Calu3 (cell line): ENCODE measurements at regions not wholly inside any gene's neighbourhood (a gene's known extent, or its start where the extent isn't known, plus 50 kb on each side); places are given as distances from the start of the nearest gene placed in this dataset.

Source experiments
- BruUV-seq: library from RNA; stranded (reverse); fragments of 400-500 nt; replicated peaks from 2 replicates; lab custom pipeline; 2021; lab: Mats Ljungman, UMichigan
- CTCF ChIA-PET: fragments of 300-600 bp; sonication (Branson Sonifier 250); formaldehyde crosslinking; loops from one replicate; lab custom pipeline; 2022; ENCODE audit warnings: antibody characterized with exemption; lab: Charles Lee
- DNase-seq: peaks from one replicate; pipeline ENCODE4 v3.0.0; 2022
- H3K27ac Mint-ChIP-seq: one replicate; pipeline ENCODE4 v1.8.0; 2022; ENCODE audit warnings: mixed read lengths; ENCODE audit not compliant: unreplicated experiment
- H3K27me3 Mint-ChIP-seq: one replicate; pipeline ENCODE4 v1.8.0; 2022; ENCODE audit warnings: mixed read lengths; ENCODE audit not compliant: unreplicated experiment
- H3K36me3 Mint-ChIP-seq: one replicate; pipeline ENCODE4 v1.8.0; 2022; ENCODE audit warnings: mild to moderate bottlenecking, moderate library complexity, mixed read lengths; ENCODE audit not compliant: insufficient read depth, unreplicated experiment
- H3K4me1 Mint-ChIP-seq: one replicate; pipeline ENCODE4 v1.8.0; 2022; ENCODE audit warnings: mild to moderate bottlenecking, low read depth, mixed read lengths; ENCODE audit not compliant: unreplicated experiment
- H3K4me3 Mint-ChIP-seq: one replicate; pipeline ENCODE4 v1.8.0; 2022; ENCODE audit warnings: mild to moderate bottlenecking, low read depth, moderate library complexity, mixed read lengths; ENCODE audit not compliant: unreplicated experiment
- H3K9me3 Mint-ChIP-seq: one replicate; pipeline ENCODE4 v1.8.0; 2022; ENCODE audit warnings: low read depth, mixed read lengths; ENCODE audit not compliant: unreplicated experiment
- intact Hi-C: fragments of 100-400 bp; cut with micrococcal nuclease; formaldehyde crosslinking; loops from one replicate; pipeline ENCODE4 v1.10.0; 2022; ENCODE audit not compliant: unreplicated experiment
- TF ChIP-seq, protein P1 (sequence below): fragments of 200-600 bp; IDR thresholded peaks from one replicate; pipeline ENCODE4 v1.8.0; 2022; ENCODE audit warnings: antibody characterized with exemption; ENCODE audit not compliant: unreplicated experiment

DNA sequence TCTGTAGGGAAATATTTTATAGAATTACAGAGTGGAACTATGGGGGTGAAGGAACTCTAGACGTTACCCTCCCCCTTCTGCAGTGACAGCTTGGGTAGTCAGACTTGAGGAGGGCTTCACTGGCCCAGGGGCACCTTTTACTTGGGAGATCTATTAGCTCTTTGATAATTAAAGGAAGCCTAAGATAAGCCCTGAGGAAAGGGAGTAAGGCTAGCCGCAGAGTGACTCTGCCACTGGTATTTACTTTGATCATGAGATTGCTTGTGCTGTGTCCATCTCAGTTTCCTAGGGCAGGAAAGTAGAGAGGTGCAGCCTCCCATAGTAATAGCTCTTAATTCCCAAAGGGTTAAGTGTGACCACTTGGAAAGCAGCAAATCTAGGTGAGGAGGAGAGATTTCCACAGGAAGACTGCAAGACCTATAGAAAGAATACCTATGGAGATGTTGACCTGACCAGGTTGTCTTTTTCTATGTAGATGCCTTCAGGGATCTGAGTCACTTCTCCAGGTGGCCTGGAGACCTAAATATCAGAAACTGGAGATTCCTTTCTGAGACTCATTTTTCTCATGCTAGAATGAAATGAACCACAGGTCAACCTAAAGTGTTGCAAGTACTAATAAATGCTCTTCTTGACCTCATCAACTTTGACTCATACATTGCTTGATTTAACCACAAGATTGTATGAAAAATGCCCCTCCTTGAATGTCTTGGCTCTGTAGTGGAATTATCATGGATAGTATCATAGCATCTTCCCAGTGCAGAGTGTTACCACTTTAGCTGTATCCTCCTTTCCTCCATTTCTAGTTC is 447.3 kb upstream of the GHITM start:
- Mint-ChIP-seq H3K9me3 (peaks cover 6% of the 10 kb centered on the region), H3K27ac (no peak overlapping the region), H3K4me3 (no peak overlapping the region), H3K4me1 (no peaks in the 10 kb centered on the region), H3K36me3 (no peaks in the 10 kb centered on the region), H3K27me3 (no peaks in the 10 kb centered on the region)
- DNase-seq: no peak
- intact Hi-C loops: no loop called here
- CTCF ChIA-PET: no interaction called here
- no TSS peak for BruUV-seq
- TF ChIP-seq, protein P1, sequence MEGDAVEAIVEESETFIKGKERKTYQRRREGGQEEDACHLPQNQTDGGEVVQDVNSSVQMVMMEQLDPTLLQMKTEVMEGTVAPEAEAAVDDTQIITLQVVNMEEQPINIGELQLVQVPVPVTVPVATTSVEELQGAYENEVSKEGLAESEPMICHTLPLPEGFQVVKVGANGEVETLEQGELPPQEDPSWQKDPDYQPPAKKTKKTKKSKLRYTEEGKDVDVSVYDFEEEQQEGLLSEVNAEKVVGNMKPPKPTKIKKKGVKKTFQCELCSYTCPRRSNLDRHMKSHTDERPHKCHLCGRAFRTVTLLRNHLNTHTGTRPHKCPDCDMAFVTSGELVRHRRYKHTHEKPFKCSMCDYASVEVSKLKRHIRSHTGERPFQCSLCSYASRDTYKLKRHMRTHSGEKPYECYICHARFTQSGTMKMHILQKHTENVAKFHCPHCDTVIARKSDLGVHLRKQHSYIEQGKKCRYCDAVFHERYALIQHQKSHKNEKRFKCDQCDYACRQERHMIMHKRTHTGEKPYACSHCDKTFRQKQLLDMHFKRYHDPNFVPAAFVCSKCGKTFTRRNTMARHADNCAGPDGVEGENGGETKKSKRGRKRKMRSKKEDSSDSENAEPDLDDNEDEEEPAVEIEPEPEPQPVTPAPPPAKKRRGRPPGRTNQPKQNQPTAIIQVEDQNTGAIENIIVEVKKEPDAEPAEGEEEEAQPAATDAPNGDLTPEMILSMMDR: no peak

- H3K4me3 Mint-ChIP-seq: no peak overlapping the region
- H3K9me3 Mint-ChIP-seq: peaks cover 12% of the 10 kb centered on the region
- DNase-seq: no peak
- intact Hi-C loops: no loop called here
- no peaks in the 10 kb centered on the region for H3K27me3 Mint-ChIP-seq
- no peaks in the 10 kb centered on the region for H3K4me1 Mint-ChIP-seq
- BruUV-seq: no TSS peak
- TF ChIP-seq, protein P1: no peak
- no peaks in the 10 kb centered on the region for H3K36me3 Mint-ChIP-seq
- CTCF ChIA-PET: no interaction called here
- H3K27ac Mint-ChIP-seq: no peak overlapping the region
These were observed 440.4 kb upstream of the GHITM start for GRCh38 chr10:83698899-83699298.

DNA sequence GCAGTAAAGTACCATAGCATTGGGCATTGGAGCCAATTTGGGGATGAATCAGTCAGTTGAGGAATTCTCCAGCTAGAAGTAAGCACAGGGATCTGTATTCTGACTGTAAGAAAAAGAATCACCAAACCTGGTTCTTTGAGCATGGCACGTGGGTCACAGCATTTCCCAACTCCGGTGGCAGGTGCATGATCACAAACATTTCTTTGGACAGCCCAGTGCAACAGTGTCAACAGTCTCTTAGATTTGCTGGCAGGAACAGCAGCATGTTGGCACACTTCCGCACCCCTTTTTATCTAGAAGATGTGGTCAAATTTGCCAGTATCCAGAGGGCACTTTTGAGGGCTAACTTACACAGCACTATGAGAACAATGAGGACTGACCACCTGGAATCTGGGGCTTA is 437.5 kb upstream of the GHITM start:
- no peak overlapping the region for H3K4me3 Mint-ChIP-seq
- no TSS peak for BruUV-seq
- no peaks in the 10 kb centered on the region for H3K27me3 Mint-ChIP-seq
- intact Hi-C loops: no loop called here
- peaks cover 3% of the 10 kb centered on the region for H3K36me3 Mint-ChIP-seq
- CTCF ChIA-PET: no interaction called here
- no peak for DNase-seq
- peaks cover 15% of the 10 kb centered on the region for H3K9me3 Mint-ChIP-seq
- TF ChIP-seq, protein P1: no peak
- H3K27ac Mint-ChIP-seq: no peak overlapping the region
- no peaks in the 10 kb centered on the region for H3K4me1 Mint-ChIP-seq

GRCh38 chr10:83702731-83703130 is 436.6 kb upstream of the GHITM start:
- intact Hi-C loops: no loop called here
- CTCF ChIA-PET: no interaction called here

More at GRCh38 chr10:83702731-83703130, 436.6 kb upstream of the GHITM start:
- H3K9me3 Mint-ChIP-seq: peaks cover 22% of the 10 kb centered on the region
- no peak overlapping the region for H3K4me3 Mint-ChIP-seq
- H3K27me3 Mint-ChIP-seq: no peaks in the 10 kb centered on the region
- no TSS peak for BruUV-seq
- peaks cover 3% of the 10 kb centered on the region for H3K36me3 Mint-ChIP-seq
- no peak for DNase-seq
- H3K4me1 Mint-ChIP-seq: no peaks in the 10 kb centered on the region
- H3K27ac Mint-ChIP-seq: no peak overlapping the region
- TF ChIP-seq, protein P1: no peak
